Renal cortex interstitium (tissue), 11 donors: ENCODE measurements at regions not wholly inside any gene's neighbourhood (a gene's known extent, or its start where the extent isn't known, plus 50 kb on each side); places are given as distances from the start of the nearest gene placed in this dataset.

Experiments
- DNase-seq, 11 donors: peaks; one replicate each; pipeline ENCODE4 v3.0.0-alpha.2; 2013; ENCODE audit warnings: low read depth in 9 of 11, low spot score in 4 of 11; ENCODE audit errors: extremely low read depth in 1 of 11

GRCh38 chr7:155360495-155361345 lies 63.0 kb downstream of the INSIG1 start:
- no peak for DNase-seq

- DNase-seq = no peak
Observed at GRCh38 chr7:155361346-155361680, 63.6 kb downstream of the INSIG1 start.

- DNase-seq = no peak
Observed at GRCh38 chr7:155361947-155362346, 64.3 kb downstream of the INSIG1 start.

- no peak for DNase-seq
Observed at GRCh38 chr7:155362380-155363145, 64.9 kb downstream of the INSIG1 start.

GRCh38 chr7:155363146-155363539 lies 65.5 kb downstream of the INSIG1 start:
- DNase-seq = no peak

- DNase-seq = no peak
Observed at GRCh38 chr7:155363852-155364600, 66.3 kb downstream of the INSIG1 start.

- DNase-seq = no peak
Observed at GRCh38 chr7:155365146-155365874, 67.6 kb downstream of the INSIG1 start.

- no peak for DNase-seq
Observed at GRCh38 chr7:155368894-155369600, 71.4 kb downstream of the INSIG1 start.

- no peak for DNase-seq
Observed at GRCh38 chr7:155369766-155370165, 72.1 kb downstream of the INSIG1 start.

GRCh38 chr7:155371331-155371883 lies 73.7 kb downstream of the INSIG1 start:
- no peak for DNase-seq

- DNase-seq = no peak
Observed at GRCh38 chr7:155371884-155372781, 74.5 kb downstream of the INSIG1 start.

- no peak for DNase-seq
Observed at GRCh38 chr7:155372782-155373358, 75.2 kb downstream of the INSIG1 start.

- DNase-seq = no peak
Observed at GRCh38 chr7:155373359-155374273, 75.9 kb downstream of the INSIG1 start.

GRCh38 chr7:155374276-155375252 lies 76.9 kb downstream of the INSIG1 start:
- no peak for DNase-seq
